KOPT-K1 (cell line): ENCODE measurements at regions not wholly inside any gene's neighbourhood (a gene's known extent, or its start where the extent isn't known, plus 50 kb on each side); places are given as distances from the start of the nearest gene placed in this dataset.

ENCODE experiments used
- H3K27ac ChIP-seq: fragments of 200-600 bp; sonication (generic); 2 replicates; pipeline ENCODE4 v1.5.1; 2016; ENCODE audit warnings: antibody characterized with exemption, mild to moderate bottlenecking, low read depth, low read length; ENCODE audit not compliant: poor library complexity, severe bottlenecking
- H3K36me3 ChIP-seq: fragments of 200-600 bp; sonication (generic); 2 replicates; pipeline ENCODE4 v1.5.1; 2017; ENCODE audit warnings: antibody characterized with exemption, mild to moderate bottlenecking, low read length, moderate library complexity; ENCODE audit not compliant: insufficient read depth
- H3K9me3 ChIP-seq: fragments of 200-600 bp; sonication (generic); 2 replicates; pipeline ENCODE4 v1.5.1; 2017; ENCODE audit warnings: antibody characterized with exemption, low read length, mild to moderate bottlenecking; ENCODE audit not compliant: insufficient read depth, poor library complexity, severe bottlenecking

GRCh38 chr2:42905341-42906110 lies 113.1 kb upstream of the HAAO start:
- H3K27ac ChIP-seq: no peak overlapping the region
- H3K9me3 ChIP-seq: no peaks in the 10 kb centered on the region
- no peaks in the 10 kb centered on the region for H3K36me3 ChIP-seq

GRCh38 chr2:42904576-42904876 lies 112.1 kb upstream of the HAAO start:
- no peaks in the 10 kb centered on the region for H3K9me3 ChIP-seq
- H3K27ac ChIP-seq: no peak overlapping the region

GRCh38 chr2:42903821-42904575 lies 111.6 kb upstream of the HAAO start:
- H3K27ac ChIP-seq: no peak overlapping the region
- no peaks in the 10 kb centered on the region for H3K9me3 ChIP-seq
- no peaks in the 10 kb centered on the region for H3K36me3 ChIP-seq

More at GRCh38 chr2:42904576-42904876, 112.1 kb upstream of the HAAO start:
- H3K36me3 ChIP-seq: no peaks in the 10 kb centered on the region

GRCh38 chr2:42902939-42903709 lies 110.7 kb upstream of the HAAO start:
- Histone ChIP-seq H3K36me3 (no peaks in the 10 kb centered on the region), H3K9me3 (no peaks in the 10 kb centered on the region), H3K27ac (no peak overlapping the region)

- H3K27ac ChIP-seq: no peak overlapping the region
- no peaks in the 10 kb centered on the region for H3K36me3 ChIP-seq
- no peaks in the 10 kb centered on the region for H3K9me3 ChIP-seq
Measured at GRCh38 chr2:42901076-42901640, 108.8 kb upstream of the HAAO start.

GRCh38 chr2:42900289-42900891 lies 108.0 kb upstream of the HAAO start:
- Histone ChIP-seq H3K9me3 (no peaks in the 10 kb centered on the region), H3K36me3 (no peaks in the 10 kb centered on the region), H3K27ac (no peak overlapping the region)

GRCh38 chr2:42897358-42897757 lies 105.0 kb upstream of the HAAO start:
- Histone ChIP-seq H3K9me3 (no peaks in the 10 kb centered on the region), H3K36me3 (no peaks in the 10 kb centered on the region), H3K27ac (no peak overlapping the region)

- Histone ChIP-seq H3K9me3 (no peaks in the 10 kb centered on the region), H3K27ac (no peak overlapping the region), H3K36me3 (no peaks in the 10 kb centered on the region)
Measured at GRCh38 chr2:42895791-42896135, 103.4 kb upstream of the HAAO start.

GRCh38 chr2:42895134-42895790 lies 102.9 kb upstream of the HAAO start:
- no peaks in the 10 kb centered on the region for H3K36me3 ChIP-seq
- no peak overlapping the region for H3K27ac ChIP-seq
- H3K9me3 ChIP-seq: peaks cover 3% of the 10 kb centered on the region

GRCh38 chr2:42893047-42893758 lies 100.8 kb upstream of the HAAO start:
- peaks cover 15% of the 10 kb centered on the region for H3K9me3 ChIP-seq
- no peaks in the 10 kb centered on the region for H3K36me3 ChIP-seq
- no peak overlapping the region for H3K27ac ChIP-seq

- no peak overlapping the region for H3K27ac ChIP-seq
- H3K36me3 ChIP-seq: no peaks in the 10 kb centered on the region
- peaks cover 15% of the 10 kb centered on the region for H3K9me3 ChIP-seq
Measured at GRCh38 chr2:42890791-42891355, 98.5 kb upstream of the HAAO start.

GRCh38 chr2:42888321-42889245 lies 96.2 kb upstream of the HAAO start:
- Histone ChIP-seq H3K27ac (no peak overlapping the region), H3K9me3 (peaks cover 15% of the 10 kb centered on the region), H3K36me3 (no peaks in the 10 kb centered on the region)

- Histone ChIP-seq H3K9me3 (peaks cover 15% of the 10 kb centered on the region), H3K27ac (no peak overlapping the region), H3K36me3 (no peaks in the 10 kb centered on the region)
Measured at GRCh38 chr2:42886921-42887320, 94.5 kb upstream of the HAAO start.
